HG03175 (cell line): ENCODE measurements at regions not wholly inside any gene's neighbourhood (a gene's known extent, or its start where the extent isn't known, plus 50 kb on each side); places are given as distances from the start of the nearest gene placed in this dataset.

Source experiments
- ATAC-seq: cut with Tn5 transposase; IDR thresholded peaks from one replicate; pipeline ENCODE4 v1.9.1; 2021; ENCODE audit warnings: mild to moderate bottlenecking, moderate library complexity; ENCODE audit not compliant: unreplicated experiment

DNA sequence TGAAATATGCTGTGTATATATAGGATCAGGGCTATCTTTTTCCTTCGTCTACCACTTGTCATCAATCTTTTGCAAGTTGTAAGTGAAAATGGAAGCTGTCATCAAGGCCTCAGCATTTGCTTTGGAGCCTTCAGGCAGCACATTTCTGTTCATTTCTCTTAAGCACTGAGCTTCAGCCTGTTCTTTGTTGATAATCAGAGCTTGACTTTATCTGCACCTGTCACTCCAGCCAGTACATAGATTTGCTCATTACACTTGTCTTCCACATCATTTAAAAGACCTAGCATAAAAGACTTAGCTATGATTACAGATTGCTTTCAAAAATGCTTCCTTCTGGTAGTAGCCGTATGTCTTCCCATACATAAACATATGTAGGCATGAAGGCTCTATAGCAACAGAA lies 189.8 kb upstream of the GRIK2 start:
- ATAC-seq: no peak

DNA sequence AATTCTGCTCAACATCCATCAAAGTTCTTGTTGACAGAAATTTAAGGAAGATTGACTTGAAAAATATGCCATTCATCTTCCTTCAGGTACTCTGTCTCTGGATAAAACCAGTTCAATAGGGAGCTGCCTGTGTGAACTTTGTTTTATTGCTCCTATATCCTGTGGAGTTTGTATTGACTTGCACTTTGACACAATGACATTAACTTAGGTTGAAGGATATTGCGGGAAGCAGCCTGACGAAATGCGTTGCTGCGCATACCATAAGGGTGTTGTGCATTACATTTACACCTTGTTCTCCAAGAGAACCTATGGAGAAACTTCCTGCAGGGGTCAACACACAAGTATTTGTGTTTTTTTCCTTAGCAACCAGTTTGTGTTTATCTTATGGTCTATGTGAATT lies 185.4 kb upstream of the GRIK2 start:
- ATAC-seq: no peak

DNA sequence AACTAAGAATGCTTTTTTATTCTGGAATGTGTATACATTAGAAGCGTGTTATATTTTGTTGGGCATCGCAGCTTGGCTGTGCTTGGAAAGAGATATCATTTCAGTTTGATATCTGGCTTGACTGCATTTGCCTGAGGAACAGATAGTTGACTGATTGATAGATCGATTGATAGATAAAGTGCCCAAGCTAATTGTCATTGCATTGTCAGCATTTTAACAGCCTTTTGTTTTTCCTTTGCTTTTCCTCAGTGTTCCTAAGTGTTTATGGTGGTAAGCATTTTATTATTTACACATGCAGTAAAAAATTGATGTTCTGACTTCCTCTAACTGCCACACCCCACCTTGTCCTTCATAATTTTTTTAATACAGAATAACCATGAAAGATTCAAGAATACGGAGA lies 180.9 kb upstream of the GRIK2 start:
- no peak for ATAC-seq

DNA sequence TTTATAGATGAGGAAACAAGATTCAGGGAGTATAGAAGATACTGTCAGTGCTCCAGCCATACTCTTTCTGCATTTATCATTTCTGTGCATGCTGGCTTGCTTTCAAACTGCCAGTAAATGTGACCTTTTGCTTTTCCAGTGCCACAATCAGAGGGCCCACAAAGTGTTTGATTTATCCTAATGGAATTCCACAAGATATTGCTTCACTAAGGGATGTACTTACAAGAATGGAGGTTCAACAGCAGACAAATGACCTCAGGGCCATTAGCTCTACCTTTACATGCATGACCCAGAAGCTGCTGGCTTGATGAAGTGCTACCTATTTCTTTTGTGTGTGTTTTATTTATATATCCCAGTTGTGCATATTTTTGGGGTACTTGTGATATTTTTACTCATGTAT lies 171.5 kb upstream of the GRIK2 start:
- no peak for ATAC-seq

DNA sequence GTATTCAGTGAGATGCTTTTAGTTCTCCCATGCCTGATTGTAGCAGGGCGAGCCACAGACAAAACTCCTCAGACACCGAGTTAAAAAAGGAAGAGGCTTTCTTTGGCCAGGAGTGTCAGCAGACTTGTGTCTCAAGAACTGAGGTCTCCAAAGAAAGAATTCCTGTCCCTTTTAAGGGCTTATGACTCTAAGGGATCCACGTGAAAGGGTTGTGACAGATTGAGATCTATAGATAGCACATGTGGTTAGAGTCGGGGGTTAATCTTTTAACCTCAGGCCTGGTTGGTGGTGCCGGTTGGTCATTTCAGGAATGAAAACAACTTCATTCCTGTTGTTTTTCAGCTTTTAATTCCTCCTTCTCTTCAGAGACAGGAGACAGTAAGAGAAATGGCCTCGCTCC lies 168.8 kb upstream of the GRIK2 start:
- no peak for ATAC-seq

DNA sequence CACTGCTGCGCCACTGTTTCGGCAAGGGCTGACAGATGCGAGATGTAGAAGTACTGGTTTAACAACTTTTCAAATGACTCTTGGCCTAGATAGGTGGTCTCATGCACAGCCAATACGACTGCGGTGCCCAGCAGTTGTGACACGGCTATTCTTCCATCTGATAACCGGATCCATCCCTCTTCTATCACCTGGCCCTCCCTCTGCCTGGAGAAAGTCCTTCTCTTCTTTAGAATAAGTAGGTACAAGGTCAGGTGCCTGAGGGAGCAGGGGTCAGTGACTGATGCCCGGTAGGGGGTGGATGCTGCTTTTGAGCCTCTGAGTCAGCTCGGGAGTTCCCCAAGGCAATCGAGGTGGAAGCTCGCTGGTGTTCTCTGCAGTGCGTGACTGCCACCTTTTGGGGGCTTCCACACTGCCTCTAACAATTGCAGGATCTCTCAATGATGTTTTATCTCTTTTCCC lies 166.8 kb upstream of the GRIK2 start:
- no peak for ATAC-seq

DNA sequence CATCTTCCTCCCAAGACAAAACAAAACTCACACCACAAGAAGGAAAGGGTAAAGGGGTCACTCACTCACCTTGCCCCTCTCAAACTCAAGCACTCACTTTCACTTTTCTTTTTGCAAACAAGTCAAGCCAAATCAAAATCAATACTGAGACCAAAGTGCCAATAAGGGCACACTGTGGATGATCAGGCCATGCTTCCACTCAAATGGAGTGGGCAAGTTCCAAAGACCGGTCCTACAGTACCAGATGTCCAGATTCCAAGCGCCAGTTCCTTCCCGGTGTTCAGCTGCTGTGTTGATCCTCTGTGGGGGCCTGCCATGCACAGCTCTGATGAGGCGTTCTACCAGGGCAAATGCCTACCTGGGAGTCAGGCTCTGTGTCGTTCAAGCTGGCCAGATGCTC lies 162.6 kb upstream of the GRIK2 start:
- no peak for ATAC-seq

DNA sequence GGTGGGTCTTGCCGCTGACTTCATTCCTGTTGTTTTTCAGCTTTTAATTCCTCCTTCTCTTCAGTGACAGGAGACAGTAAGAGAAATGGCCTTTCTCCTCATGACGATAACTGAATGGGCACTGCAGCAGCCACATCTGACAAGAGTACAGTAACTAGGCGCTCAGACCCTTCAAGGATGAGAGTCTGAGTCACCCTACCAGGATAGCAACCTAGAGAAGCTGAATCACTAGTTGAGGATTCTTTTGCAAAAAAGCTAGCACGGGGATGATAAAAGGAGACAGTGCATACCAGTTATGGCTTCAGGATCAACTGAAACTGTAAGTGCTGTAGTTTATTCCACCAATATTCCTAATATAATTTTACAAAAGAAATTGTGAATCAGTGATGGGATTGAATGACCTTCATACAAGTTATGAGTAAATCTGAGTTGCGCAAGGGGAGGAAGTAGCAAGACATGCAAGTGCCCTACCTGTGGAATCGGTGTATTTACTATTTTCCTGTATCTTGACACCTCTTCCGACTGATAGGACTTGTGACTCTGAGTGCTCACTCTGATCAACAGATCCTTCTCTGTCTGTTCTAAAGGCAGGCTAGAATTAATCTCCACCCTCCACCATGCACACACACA lies 161.8 kb upstream of the GRIK2 start:
- no peak for ATAC-seq

DNA sequence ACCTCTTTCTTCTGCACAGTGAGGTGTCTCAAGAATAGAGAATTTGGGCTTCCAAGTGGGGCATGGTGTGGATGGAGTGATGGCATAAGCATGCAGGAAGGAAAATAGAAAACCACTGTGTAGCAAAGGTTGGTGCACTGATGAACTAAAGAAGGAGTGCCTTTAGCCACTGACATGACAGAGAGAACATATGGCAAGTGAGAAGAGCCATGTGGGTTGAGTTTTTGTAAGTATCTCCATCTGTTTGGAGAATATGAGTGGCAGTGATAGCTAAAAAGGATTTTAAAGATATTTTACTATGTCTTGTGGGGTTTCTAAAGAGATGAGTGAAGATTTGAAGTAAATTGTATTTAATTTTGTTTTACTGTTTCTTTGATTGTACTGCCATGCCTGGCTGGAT lies 160.5 kb upstream of the GRIK2 start:
- ATAC-seq: no peak

DNA sequence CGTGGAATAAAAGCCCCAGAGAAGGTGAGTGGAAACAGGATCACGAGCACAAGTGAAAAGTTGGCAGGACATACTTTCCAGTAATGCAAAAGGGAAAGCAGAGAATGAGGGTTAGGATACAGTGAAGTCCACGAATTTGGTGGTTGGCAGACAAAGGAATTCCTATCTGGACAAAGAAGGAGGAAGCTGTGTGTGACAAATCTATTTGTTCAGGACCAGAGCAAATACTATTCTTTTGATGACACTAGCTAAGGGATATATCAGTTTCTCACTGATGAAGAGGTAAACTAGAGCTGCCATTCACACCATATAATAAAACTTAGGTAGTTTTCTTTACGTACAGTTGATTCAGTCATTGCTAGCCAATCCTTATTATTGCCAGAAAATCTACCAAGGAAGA lies 156.8 kb upstream of the GRIK2 start:
- ATAC-seq: no peak

DNA sequence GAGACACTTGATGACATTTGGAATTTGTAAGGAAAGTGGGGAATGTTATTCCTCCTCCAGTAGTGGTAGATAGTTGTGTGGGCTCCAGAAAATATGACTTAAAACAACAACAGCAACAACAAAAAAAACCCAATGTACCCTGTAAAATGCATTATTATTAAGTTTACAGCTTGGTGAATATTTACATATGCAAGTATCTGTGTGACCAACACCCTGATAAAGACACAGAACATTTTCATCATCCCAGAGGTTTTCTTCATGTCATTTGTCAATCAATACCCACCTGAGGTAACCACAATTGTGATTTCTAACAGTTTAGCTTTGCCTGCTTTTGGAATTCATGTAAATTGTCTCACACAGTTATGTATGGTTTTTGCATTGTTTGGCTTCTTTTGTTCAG lies 152.1 kb upstream of the GRIK2 start:
- no peak for ATAC-seq

DNA sequence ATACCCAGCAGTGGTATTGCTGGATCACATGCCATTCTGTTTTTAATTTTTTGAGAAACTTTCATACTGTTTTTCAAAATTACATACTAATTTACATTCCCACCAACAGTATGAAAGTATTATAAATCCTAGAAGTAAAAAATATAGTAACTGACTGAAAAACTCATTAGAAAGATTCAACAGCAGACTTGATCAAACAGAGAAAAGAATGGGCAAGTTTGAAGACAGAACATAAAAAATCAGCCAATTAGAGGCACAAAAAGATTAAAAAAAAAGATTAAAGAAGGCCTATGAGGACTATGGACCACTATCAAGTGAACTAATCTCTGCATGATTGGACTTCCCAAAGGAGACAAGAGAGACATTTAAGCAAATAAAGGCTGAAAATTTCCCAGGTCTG lies 144.0 kb upstream of the GRIK2 start:
- no peak for ATAC-seq

DNA sequence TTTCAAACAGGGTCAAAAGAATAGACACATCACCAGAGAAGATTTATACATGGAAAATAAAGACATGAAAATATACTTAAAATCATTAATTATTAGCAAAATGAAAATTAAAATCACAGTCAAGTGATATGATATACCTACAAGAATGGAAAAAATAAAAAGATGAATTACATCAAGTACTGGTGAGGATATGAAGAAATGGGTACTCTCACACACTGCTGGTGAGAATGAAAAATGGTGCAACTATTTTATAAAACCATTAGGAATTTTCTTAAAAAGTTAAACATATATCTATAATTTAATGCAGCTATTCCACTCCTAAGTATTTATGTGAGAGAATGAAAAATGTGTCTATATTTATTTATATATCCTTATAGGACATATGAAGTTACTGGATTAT lies 136.3 kb upstream of the GRIK2 start:
- no peak for ATAC-seq

DNA sequence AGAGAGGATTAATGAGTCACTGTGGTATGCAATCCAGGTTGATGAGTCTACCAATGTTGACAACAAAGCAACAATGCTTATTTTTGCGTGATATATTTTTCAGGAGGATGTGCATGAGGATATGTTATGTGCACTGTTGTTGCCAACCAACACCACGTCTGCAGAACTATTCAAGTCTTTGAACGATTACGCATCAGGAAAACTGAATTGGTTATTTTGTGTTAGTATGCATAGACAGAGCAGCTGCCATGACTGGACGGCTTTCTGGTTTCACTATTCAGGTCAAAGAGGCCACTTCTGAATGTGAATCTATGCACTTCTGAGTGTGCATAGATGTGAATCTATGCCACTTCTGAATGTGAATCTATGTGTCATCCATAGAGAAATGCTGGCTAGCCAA lies 134.0 kb upstream of the GRIK2 start:
- no peak for ATAC-seq

DNA sequence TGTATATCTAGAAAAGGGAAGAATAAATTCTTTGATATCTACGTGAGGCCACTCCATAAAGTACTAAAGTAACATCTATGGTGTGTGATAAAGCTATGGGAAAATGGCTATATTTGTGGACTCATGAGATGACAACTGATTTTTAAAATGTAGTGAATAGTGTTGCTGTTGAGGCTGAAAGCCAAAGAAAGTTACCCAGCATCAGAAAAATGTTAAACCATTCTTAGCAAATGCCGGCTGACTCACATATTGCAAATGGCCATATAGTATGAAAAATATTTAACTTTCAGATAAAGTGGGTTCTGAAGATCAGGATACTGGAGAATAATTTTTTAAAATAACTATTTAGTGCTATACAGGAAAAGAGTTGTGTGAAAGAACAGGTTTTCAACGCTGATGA lies 129.9 kb upstream of the GRIK2 start:
- no peak for ATAC-seq

DNA sequence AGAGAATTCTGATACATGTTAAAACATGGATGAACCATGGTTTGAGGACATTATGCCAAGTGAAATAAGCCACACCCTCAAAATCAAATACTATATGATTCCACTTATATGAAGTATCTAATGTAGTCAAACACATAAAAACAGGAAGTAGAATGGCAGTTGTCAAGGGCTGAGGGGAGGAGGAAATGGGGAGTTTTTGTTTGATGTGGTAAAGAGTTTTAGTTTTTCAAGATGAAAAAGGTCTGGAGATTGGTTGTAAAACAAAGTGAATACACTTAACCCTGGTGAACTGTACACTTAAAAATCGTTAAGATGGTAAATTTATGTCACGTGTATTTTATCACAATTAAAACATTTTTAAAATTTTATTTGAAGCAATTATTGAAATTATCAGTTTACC lies 127.4 kb upstream of the GRIK2 start:
- no peak for ATAC-seq

DNA sequence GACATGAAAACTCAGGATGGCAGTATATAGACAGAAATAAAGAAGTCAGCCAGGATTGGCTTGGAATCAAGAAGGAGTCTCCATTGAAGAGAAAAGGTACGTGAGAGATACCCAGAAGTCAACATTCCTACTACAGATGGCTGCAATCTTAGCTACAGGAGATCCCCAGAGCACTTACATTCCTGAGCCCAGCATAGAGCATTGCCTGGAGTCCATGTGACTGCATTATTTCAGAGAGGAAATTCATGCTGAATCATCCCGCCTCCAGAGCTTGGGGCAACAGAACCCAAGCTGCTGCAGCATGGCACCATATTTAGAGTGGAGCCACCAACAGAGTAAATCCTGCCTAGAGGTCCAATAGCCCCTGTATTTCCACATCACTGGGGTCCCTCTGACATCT lies 125.0 kb upstream of the GRIK2 start:
- no peak for ATAC-seq

DNA sequence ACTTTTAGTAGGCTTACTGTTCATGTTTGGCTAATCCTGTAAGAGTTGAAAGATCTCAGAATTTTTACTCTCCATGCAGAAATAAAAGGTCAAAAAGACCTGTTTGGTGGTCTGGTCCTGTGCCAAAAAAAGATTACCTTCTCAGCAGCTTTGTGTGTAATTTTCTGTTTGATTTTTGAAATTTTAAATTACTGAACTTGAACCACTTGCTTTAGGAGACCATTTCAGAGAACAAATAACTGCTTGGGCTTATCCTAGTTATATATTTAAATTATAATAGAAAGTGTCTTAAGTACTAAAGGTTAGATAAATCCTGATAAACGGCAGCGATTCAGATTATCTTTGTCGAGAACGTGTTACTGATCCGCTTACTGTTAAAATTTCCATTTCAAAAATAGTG lies 118.3 kb upstream of the GRIK2 start:
- ATAC-seq: no peak

DNA sequence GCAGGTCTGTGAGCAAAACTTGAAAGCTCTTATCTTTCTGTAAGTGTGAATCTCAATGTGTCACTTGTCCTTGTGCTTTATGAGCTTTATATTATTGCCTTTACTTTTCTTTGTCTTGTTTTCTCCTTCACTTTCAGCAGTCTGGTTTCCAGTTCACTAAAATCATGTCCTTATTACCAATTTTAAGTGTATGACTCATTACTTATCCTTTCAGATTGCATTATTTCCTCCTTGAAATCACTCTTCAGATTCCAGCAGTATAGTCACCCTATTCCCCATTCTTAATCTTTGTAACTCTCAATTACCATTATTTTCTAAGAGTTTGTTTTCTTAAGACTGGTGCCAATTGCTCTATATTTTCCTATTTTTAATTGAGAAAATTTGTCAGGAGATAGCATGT lies 117.4 kb upstream of the GRIK2 start:
- no peak for ATAC-seq

DNA sequence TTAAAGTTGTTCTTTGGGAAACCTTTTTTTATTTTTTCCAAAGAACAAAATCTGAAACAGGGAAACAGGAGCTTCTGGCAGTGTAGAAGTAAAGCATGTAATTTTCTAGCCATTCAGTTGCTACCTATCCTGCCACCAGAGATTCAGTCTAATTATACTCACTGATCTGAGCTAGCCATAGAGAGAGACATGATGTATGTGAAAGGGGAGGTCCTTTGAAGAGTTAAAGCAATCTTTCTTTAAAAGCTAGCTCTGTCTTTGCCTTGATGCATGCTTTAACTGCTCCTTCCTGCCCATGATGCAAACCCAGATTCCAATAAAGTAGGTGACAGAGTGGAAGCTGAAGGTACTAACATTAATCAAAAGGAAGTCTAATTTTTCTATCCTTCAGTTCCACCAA lies 114.1 kb upstream of the GRIK2 start:
- ATAC-seq: no peak

DNA sequence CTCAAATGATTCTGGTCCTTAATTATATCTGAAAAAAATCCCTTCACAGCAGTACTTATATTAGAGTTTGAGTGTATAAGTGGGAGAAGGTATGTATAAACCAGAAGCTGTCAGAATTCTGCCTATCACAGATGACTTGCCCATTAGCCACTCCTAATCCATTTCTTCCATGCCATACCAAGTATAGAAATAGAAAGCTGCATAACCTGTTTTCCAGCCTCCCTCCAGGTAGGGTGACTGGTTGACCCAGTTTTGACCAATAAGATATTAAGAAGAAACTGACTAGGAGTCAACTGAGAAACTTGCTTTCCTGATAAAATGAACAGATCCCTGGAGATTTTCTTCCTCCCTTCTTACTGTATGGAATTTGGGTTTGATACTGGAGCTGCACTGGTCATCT lies 112.2 kb upstream of the GRIK2 start:
- ATAC-seq: no peak

DNA sequence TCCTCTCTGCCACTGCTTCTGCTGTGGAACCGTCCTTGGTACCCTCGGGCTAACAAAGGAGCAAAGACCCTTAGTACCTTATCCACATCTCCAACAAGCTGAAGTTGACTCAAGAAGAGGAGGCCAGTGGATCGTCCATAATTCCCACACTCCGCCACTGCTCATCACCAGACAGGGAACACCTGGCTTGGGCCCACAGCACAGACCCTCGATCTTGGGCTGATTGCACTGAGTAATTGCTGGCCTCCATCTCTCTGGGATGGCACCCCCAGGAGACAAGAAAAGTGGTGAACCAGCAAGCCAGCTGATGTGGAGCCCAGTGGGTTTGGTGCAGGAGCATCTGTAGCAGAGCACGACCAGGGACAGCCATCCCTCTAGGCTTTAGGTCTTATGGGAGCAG lies 109.4 kb upstream of the GRIK2 start:
- ATAC-seq: no peak

DNA sequence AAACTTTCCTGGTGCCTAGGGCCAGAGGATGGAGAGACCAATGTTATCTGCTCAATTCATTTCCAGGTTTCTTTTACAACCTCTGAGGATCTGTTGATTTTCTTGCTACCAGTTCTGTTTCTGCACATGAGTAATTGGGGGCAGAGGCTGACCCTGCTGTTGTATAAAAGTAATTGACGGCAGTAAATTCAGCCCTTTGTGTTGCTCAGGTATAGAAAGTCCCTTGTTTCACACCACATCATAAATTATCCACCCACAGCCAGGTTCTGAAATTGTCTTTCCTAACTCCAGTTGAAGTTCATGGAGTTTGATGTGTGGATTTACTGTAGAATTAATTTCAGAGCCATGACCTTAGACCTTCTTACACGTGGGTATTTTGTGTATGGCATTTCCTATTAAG lies 107.4 kb upstream of the GRIK2 start:
- no peak for ATAC-seq

DNA sequence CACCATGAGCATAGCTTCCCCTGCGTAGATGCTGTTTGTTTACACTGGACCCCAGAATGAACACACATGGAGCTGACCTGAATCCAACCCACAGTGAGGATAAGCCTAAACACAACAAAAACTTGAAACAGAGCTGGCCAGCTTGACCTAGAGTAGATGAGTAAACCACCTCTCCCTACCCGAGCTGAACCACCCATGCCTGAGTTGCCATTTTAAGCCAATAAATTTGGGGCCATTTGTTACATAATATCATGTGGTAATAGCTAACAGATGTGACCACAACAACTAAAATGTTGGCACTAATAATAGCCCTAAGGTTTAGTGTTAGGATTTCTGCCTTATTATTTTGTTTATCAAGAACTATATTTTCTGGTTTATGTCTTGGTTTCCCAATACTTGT lies 103.2 kb upstream of the GRIK2 start:
- ATAC-seq: no peak
